ENCODE measurements at regions not wholly inside any gene's neighbourhood (a gene's known extent, or its start where the extent isn't known, plus 50 kb on each side); places are given as distances from the start of the nearest gene placed in this dataset.

DNA sequence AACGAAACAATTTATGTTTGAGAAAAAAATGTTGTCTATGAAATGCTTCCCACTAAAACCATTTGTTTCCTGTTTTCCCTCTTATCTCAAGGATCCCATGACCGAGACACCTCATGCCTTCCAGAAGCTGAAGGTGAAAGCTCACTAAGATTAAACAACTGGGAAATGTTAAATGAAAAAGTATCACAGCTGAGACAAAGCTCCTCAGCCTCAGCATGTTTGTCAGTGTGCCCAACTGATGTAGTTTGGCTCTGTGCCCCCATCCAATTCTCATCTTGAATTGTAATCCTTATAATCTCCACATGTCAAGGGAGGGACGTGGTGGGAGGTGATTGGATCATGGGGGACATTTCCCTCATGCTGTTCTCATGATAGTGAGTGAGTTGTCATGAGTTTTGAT is 327.3 kb downstream of the HTR7 start:
- DNase-seq: no peak

DNA sequence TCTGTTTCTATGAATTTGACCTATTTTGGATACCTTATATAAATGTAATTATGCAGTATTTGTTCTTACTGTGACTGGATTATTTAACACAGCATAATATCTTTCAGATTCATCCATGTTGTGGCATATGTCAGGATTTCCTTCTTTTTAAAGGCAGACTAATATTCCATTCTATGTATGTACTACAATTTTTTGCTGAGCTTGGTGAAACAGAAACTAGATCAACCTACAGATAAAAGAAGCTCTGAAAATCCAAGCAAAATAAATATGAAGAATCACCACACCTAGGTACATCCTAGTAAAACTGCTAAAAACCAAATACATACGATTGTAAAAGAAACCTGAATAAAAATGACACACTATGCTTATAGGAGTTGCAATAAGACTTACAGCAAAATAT is 300.5 kb downstream of the HTR7 start:
- no peak for DNase-seq

DNA sequence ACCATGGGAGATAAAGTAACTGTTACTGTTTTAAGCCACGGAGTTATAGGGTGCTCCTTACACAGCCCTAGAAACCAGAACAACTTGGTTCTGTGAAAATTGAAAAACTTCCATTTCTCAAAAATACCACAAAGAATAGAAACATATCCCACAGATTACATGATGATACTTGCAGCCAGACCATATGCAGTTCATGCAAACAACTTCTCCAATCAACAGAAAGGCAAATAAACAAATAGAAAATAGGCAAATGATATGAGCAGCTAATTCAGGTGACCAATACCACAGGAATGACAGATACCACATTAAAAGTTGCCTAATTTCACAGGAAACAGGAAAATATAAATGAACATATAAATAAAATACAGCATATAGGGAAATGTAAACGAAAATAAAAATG is 297.5 kb downstream of the HTR7 start:
- DNase-seq: no peak

DNA sequence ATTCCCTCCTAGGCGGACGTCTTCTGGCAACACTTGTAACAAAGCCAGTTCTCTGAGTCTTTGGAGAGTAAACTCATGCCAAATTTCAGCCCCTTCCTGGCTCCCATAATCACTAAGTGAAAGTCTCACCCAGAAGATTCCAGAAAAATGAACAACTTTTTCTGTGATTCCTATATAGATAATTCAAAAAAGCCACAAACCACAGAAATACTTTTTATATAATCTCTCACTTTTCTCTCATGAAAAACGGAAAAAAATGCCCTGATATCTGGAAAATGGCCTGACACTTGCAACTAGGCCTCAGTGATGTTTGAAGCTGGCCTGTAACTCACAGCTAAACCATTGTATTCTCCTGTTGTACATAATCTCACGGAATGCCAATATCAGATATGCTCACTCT is 296.2 kb downstream of the HTR7 start:
- DNase-seq: no peak

DNA sequence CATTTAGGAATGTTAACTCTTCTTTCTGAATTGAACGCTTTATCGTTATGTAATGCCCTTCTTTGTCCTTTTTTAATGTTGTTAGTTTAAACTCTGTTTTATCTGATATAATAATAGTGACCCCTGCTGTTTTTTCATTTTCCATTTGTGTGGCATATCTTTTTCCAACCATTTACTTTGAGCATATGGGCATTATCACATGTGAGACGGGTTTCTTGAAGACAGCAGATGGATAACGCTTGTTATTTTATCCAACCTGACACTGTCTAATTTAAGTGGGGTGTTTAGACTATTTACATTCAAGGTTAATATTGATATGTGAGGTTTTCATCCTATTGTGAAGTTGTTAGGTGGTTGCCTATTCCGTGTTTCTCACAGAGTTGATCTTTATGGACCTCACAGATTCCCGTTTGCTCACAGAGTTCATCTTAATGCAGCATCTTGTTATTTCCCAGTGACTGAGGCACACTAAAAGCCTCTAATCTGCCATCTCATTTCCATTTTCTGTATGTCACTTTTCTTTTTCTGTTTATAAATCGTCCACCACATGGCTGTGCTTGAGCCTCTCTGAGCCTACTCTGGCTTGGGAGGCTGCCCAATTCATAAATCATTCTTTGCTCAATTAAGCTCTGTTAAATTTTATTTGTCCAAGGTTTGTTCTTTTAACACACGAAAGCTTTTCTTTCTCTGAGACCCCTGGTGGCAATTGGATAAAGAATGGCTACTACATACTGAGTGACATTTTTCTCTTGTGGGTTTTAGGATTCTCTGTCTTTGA is 286.2 kb downstream of the HTR7 start:
- no peak for DNase-seq

DNA sequence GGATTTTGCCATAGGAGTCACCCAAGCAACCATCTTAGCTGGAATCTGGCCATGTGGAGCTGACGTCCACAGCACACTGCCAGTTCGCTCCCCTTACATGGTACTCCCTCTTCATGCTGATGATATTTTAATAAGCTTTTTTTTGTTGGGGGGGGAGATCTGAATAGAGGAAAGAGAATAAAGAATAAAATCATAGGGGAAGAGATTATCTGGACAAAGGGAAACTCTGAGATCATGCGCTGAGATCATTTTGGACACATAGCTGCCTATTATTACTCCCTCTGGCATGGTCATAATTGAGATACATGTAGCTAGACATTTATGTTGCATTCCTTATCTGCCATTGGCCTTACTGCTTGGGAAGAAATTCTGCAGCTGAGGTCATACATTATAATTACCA is 282.7 kb downstream of the HTR7 start:
- no peak for DNase-seq

DNA sequence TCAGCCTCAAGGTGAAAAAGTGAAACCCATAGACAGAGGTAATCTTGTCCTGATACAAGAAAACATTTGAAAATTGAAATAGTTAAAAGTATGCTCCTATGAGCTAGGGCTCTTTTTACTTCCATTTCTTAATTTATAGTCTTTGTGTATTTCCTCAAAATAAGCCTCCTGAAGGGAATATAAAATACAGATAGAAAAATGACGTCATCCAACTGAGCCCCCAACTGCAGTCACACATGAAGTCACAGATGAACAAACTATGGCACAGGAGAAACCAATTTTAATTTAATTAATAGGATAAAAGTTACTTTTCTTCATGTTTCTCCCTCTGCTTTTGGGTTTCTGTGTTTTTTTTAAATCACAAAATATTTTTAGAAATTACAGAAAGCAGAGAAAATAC is 280.3 kb downstream of the HTR7 start:
- no peak for DNase-seq

DNA sequence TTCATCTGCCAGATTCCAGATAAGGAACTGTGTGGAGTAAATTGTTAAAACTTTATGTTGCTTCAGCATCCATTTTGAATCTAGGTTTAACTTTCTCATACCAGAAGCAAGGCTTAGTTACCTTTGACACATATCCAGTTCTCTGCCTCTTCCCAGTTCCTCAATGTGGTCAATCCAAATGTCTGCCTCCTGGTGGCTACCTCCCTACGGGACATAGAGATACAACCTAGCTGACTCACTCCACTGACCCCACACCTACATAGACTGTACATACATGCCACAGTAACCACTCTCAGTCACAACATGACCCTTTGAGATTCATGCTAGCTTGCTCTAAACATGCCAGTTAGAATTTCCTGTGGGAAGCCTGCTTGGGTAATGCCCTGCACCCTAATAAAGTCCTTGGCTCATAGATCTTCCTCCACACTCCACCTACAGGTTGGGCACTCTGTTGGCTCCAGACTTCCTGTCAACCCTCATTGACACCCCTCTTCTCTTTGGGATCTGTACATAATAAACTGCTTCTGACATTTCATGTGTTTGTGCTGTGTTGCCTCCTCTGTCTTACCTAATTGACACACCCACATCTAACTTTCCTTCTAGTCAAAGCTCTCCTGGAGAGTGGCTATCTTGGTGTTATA is 278.1 kb downstream of the HTR7 start:
- DNase-seq: no peak

DNA sequence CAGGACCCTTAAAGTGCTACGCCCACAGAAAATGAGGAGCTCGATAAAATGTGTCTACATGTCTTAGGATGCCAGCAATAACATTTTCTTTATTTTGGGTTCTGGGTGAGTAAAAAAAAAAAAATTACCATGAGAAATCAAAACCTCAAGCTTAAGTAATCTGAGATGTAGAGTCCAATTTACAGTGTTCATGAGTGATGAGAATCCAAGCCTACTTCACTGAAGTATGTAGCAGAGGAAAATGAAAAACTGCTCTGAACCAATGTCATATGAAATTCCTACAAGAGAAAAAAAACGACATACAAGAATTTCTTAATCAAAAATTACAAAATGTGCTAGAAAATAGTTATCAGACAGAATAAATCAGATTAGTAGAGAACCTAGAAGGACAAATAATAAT is 274.4 kb downstream of the HTR7 start:
- DNase-seq: no peak

DNA sequence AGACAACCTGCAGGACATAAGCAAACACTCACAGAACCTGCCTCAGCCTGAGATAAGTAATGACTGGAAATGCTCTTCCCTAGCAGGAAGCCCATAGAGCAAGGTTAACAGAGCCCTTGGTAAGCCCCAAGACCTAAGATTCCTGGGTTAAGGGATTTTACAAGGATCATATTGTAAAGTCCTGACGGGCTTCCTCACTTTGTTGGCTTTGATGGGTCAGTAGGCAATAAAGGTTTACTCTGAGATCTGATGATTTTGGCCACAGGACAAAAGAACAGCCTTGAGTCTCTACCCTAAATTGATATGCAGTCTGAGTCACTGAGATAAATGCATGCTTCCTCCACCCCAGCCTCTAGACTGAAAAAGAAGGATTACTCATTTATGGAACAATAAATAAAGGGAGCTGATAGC is 270.8 kb downstream of the HTR7 start:
- DNase-seq: no peak

DNA sequence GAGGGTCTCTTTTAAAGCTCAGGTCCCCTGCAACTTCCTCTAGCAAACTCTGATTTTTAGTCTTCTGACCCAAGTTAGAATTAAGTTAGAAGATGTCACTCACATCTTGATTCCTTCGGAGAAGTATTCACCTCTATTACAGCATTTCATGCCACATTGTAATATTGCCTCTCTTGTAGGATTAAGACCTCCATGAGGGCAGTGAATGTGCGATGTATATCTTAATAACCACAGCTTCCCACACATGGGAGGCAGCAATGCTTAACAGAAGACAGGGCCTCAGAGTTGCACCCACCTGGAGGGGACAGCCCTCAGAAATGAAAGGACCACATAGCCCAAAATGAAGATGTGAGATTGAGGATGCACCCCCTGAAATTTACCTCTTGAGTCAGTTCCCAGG is 270.3 kb downstream of the HTR7 start:
- no peak for DNase-seq

DNA sequence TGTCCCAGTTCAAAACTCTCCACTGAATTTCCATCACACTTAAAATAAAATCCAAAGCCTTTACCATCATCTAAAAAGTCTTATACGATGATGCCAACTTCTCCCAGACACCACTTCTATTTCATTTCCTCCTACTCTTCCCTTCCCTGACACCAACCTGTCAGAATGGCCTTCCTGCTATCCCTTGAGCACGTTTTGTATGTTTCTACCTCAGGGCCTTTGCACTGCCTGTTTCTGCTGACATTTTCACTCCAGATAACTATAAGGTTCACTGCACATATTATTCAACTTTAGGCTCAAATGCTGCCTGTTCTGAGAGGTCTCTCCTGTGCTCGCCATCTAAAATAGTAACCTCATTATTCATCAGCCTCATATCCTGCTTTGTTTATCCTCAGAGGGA is 269.6 kb downstream of the HTR7 start:
- DNase-seq: no peak

DNA sequence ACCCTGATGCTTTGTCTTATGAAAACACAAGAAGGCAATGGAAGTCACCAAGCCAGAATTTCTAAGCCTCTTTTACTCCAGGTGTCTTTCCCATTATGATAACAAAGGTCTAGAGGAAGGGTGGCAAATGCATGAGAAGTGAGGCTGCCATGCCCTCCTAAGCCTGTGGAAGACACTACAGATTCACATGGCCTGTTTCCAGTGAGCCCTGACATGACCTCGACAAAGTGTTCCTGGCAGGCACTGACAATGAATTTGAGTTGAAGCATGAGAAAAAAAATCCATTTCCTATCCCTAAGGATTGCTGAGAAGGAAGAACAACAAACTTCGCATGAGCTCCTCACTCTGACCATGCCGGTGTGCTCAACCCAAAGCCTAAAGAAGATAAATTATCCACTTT is 268.0 kb downstream of the HTR7 start:
- no peak for DNase-seq

DNA sequence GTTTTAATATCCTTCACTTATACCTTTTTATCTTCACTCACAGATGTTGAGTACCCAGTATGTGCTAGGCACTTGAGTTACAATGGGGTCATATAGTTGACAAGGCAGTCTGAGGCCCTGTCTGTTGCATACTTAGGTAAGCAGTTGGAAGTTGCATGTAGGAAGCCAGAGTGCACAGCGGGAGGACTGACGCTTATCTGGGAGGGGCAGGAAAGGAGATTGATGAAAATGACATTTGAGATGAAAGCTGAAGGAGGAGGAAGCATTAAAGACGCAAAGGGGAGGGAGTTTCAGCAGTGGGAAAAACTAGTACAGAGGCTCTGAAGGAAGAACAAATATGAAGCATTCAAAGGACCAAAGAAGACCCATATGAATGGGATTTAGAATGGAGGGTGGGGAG is 266.2 kb downstream of the HTR7 start:
- no peak for DNase-seq

DNA sequence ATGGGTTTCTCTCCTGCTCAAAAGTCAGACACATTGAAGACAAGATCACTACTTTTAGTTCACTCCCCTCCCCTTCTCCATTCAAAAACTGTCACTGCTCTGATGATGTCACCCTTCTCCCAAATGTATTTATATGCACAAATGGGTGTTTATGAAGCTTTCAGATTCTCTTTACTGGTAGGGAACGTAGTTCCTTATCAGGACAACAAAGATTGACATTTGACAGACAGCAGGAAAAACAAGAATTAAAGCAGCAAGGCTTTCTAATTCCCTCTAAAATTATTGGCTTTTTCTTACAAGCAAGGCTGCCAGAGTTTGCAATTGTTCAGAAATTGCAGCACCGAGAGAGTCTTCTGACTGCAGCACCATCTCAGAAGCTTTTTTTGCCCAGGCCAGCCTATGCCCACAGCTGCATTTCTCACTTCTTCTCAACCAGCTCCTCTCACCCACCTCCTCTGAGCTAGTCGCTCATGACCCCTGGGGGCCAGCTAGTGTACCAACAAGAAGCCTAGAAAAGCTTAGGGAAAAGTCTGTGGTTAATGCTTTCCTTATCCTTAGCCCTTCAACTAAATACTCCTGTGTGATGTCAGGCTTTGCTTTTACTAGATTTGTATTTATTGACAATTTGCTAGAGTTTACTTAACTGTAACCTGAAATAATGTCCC is 265.1 kb downstream of the HTR7 start:
- DNase-seq: peak; percentile 1

DNA sequence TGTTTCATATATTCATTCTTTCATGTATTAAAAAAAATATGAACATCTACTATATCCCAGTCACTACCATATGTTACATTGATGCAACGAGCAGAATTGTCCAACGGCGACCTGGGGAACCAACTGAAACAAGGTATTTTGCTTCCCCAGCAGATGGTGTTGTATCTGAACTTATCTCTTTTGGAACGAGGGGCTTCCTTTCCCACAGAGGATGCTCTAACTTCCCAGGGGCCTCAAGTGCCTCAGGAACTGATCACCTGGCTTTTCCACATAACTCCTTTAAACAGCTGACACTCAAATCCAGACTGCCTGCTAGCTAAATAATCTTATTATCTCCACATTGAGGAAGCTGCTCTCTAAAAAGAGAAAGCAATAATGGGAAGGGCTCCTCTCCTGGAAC is 259.3 kb downstream of the HTR7 start:
- DNase-seq: no peak

DNA sequence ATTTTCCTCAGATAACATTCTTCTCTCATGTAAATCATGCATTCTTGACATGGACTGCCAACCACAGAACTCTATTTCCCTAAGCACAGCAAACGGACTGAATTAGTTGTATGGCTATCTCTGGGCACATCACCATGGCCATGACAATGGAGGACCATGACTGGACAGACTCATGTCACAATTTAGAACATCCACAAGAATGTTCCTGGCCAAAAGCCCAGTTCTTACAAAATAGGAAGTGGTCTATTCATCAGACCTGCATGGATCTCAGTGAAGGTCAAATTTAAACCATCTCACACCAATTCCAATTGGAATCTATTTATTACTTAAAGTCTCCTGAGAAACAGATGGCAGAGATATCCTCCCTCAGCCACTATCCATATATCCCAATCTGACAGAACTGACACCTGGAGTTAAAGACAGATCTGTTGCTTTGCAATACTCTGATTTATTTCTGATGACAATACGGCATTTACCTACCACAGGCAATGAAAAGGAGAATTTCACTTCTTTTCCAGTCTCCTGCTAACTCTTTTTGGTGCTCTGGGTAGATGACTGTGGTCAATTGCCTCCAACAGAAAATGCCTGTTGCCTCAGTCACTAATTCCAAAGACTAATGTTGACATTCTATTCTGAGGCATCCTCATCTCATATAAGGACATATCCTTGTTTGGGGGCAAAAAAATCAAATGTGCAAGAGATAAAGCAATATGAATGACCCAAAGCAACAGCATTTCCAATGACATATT is 254.8 kb downstream of the HTR7 start:
- no peak for DNase-seq

DNA sequence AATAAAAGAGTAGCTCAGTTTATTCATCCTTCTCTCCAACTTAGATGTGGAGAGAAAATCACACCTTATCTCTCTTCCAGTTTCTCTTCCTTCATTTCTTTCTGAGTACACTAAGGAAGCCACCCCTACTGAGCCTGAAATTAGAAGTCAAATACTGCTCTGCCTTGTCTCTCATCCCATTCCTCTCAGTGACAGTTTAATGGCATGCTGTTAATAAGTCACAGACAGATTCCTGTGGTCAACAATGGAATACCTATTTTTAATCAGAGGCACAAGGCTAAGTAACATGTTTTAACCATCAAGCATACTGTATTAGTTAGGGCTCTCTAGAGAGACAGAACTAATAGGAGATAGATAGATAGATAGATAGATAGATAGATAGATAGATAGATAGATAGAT is 253.2 kb downstream of the HTR7 start:
- no peak for DNase-seq

DNA sequence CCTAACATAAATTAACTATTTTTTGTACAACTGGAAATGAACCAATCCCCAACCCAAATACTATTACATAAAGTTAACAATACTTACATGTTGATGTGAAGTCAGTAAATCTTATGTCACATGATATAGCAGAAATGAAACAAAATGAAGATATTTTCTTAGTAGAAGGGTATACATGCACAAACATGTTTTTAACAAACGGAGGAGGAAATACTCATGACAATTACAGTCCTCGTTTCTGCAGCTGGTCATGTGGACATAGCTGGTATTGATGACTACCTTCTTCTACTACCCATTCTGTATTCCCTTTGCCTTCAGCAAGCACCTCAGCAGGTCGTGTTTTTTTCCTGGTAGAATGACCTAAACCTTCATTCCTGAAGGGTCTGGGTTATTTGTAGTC is 252.3 kb downstream of the HTR7 start:
- DNase-seq: no peak

DNA sequence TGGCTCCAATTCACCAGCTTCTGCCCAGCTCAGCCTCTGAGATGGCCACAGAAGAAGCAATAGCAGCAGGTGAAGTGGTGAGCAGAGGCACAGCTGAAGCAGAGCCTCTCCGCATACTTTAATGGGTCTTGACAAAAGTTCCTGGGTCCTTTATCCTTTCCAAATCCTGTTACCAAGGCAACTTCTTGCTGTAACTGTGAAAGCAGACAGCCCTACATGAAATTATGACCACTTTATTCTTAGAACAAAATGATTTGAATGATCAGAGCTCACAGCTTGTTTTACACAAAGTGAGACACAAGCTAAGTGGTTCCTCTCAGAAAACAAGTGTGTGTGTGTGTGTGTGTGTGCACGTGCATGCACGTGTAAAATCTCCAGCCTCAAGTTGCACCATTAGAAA is 245.6 kb downstream of the HTR7 start:
- no peak for DNase-seq

DNA sequence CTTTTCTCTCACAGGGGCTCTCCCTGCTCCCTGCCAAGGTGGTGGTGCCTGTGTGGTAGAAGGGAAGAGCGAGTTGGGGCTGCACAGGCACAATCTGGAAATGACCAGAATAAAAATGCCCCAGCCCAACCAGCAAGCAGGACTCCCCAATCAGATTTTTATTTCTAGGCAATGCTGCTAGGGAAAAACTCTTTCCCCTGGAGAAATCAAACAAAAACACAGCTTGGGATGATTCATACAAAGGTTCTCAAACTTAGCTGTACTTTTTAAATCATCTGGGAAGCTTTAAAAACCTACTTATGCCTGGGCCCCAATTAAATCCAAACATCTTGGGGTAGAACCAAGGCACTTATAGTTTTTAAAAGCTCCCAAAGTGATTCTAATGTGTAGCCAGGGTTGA is 243.2 kb downstream of the HTR7 start:
- DNase-seq: no peak

DNA sequence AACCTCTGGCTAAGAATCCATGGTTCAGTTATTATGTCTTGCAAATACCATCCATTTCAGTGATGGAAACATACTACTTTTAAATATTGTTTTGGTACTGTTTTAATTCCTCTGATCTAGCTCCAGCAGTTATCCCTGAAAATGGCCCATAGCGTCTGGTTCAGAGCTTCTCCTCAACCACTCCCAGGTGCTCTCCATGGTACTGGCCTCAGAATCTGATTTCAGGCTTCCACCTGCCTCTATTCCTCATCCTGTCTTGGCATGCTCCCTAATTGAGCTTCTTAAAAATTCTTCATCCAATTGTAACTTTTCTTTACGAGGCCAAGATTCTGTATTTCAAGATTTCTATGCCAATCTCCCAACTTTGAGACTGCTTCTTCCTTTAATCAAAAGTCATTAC is 236.3 kb downstream of the HTR7 start:
- DNase-seq: no peak

DNA sequence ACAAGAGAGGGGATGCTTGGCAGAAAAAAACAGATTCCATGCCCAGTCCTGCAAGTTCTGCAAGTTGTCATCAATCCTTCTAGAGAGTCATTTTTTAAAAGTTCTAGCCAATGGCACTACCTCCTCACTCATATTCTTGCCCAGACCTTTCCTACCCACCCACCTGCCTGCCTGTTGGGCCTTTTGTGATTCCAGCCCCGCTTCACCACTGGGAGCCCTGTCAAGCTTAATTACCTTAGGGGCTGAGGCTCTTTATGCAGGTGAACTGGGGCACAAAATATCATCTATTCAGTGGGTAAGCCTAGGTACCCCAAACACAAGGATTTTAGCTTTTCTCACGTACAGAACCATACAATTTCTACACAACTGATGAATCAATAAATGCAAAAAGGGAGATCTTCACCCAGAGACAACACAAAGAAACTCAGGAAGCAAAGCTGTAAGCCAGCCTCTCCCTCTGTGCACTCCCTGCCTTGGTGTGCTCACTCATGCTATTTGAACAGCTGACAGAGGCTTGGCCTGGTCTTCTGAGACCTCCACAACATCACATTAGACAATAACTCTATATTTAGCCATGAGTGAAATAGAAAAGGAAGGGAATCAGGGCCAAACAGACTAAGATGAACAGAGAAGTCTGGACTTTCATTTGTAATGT is 222.6 kb downstream of the HTR7 start:
- DNase-seq: no peak
